Stimulated activated naive CD8-positive, alpha-beta T cell treated with anti-CD3 and anti-CD28 coated beads, Interleukin-15, Interleukin-2, amounts not matched to agents 100 U/mL and 50 U/mL, for 24 hours (primary cell): ENCODE measurements at regions not wholly inside any gene's neighbourhood (a gene's known extent, or its start where the extent isn't known, plus 50 kb on each side); places are given as distances from the start of the nearest gene placed in this dataset.
A peak's percentile ranks its signal among the peaks of the same experiment; 100 is the strongest.

Source experiments
- ATAC-seq: fragments of 150-1000 bp; cut with Tn5 transposase; one replicate; pipeline ENCODE4 v1.10.0; 2021
- DNase-seq: peaks from one replicate; pipeline ENCODE4 v3.0.0; 2021

- DNase-seq (no peak), ATAC-seq (no peak)
Observed at GRCh38 chr2:37866171-37866934, 58.7 kb upstream of the RMDN2 start.

- no peak for ATAC-seq
- no peak for DNase-seq
Observed at GRCh38 chr2:37867166-37867565, 57.9 kb upstream of the RMDN2 start.

- ATAC-seq (no peak), DNase-seq (no peak)
Observed at GRCh38 chr2:37868866-37869265, 56.2 kb upstream of the RMDN2 start.

- ATAC-seq, result no peak
- DNase-seq, result no peak
Observed at GRCh38 chr2:37869304-37869703, 55.8 kb upstream of the RMDN2 start.

- no peak for ATAC-seq
- DNase-seq, result no peak
Observed at GRCh38 chr2:37869771-37870170, 55.3 kb upstream of the RMDN2 start.

- ATAC-seq, result no peak
- DNase-seq, result no peak
Observed at GRCh38 chr2:37870829-37871228, 54.3 kb upstream of the RMDN2 start.

- ATAC-seq, result peak; percentile 92
Observed at GRCh38 chr2:37871456-37872191, 53.5 kb upstream of the RMDN2 start.

GRCh38 chr2:37872192-37872750 lies 52.8 kb upstream of the RMDN2 start:
- ATAC-seq, result no peak
- DNase-seq, result no peak

More at GRCh38 chr2:37871456-37872191, 53.5 kb upstream of the RMDN2 start:
- DNase-seq, result no peak

- ATAC-seq, result no peak
Observed at GRCh38 chr2:37873229-37873628, 51.9 kb upstream of the RMDN2 start.

GRCh38 chr2:37873749-37874330 lies 51.2 kb upstream of the RMDN2 start:
- ATAC-seq, result no peak
- DNase-seq, result no peak

More at GRCh38 chr2:37873229-37873628, 51.9 kb upstream of the RMDN2 start:
- DNase-seq, result no peak

GRCh38 chr2:37874470-37874869 lies 50.6 kb upstream of the RMDN2 start:
- DNase-seq (no peak), ATAC-seq (no peak)
